Omental fat pad (tissue), 3 donors: ENCODE measurements at regions not wholly inside any gene's neighbourhood (a gene's known extent, or its start where the extent isn't known, plus 50 kb on each side); places are given as distances from the start of the nearest gene placed in this dataset.

Source experiments
- ATAC-seq: fragments of 150-250 bp; one replicate; pipeline ENCODE4 v1.9.1; 2016; ENCODE audit warnings: mild to moderate bottlenecking, moderate library complexity; ENCODE audit not compliant: low FRiP score
- DNase-seq: peaks from one replicate; pipeline ENCODE4 v3.0.0-alpha.2; 2019; ENCODE audit warnings: low spot score
- TF ChIP-seq, protein P1 (sequence below), 3 donors: fragments of 450-650 bp; IDR thresholded peaks; one replicate each; pipeline ENCODE4 v1.5.1; 2016 to 2017; ENCODE audit warnings: antibody characterized with exemption in 3 of 3, mild to moderate bottlenecking in 3 of 3, moderate library complexity in 2 of 3

DNA sequence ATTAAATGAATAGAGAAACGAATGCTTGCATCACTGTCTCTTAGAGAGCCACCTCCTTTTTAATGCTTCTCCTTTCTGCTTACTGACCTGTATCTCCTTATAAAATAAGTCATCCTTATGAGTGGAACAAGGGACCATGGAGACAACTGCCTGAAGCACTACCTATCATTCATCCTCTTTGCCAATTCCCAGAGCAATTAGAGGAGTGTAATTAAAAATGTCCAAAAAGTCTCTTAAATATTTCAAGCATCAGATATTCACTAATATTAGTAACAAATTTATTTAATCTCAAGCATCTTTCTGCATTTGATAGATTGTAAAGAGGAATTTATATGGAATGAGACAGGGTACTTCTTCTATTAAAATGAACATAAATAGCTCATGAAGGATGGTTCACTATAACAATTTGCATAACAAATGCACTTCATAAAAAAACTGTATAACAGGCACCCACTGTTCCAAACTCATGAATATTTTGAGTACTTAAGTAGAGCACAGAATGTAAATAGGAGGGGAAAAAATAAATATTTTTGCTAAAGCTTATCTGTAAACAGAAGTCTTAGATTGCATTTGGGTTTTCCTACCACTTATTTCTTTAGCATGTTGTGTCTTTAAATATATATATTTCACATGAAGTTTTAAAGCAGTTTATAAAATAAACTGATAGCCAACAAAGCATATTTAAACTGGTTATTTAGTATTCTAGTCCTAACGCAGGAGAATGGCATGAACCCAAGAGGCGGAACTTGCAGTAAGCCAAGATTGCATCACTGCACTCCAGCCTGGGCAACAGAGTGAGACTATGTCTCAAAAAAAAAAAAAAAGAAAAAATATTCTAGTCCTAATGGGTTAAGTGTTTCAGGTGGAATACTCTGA is 269.3 kb downstream of the TBL1XR1 start:
- ATAC-seq (no peak), DNase-seq (no peak)
- TF ChIP-seq, protein P1, sequence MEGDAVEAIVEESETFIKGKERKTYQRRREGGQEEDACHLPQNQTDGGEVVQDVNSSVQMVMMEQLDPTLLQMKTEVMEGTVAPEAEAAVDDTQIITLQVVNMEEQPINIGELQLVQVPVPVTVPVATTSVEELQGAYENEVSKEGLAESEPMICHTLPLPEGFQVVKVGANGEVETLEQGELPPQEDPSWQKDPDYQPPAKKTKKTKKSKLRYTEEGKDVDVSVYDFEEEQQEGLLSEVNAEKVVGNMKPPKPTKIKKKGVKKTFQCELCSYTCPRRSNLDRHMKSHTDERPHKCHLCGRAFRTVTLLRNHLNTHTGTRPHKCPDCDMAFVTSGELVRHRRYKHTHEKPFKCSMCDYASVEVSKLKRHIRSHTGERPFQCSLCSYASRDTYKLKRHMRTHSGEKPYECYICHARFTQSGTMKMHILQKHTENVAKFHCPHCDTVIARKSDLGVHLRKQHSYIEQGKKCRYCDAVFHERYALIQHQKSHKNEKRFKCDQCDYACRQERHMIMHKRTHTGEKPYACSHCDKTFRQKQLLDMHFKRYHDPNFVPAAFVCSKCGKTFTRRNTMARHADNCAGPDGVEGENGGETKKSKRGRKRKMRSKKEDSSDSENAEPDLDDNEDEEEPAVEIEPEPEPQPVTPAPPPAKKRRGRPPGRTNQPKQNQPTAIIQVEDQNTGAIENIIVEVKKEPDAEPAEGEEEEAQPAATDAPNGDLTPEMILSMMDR (IDR thresholded peaks at IDR 0.05) = no peak

DNA sequence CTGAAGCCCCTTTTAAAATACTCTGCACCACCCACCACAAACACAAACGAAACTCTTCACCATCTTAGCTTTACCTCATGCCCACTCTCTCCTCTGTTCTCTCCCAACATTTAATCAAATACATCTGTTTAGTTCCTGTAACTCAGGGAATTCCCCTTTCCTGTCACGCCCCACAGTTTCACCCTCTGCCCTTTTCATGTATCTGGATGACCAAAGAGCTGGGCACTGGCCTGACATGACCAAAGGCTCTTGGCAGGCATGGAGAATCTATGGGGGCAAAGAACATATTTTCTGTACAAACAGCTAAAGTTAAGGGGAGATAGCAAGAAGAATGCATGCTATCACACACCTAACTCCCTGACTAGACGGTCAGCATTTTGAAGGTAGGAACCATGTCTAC is 270.0 kb downstream of the TBL1XR1 start:
- ATAC-seq (no peak), DNase-seq (no peak)
- TF ChIP-seq, protein P1 (IDR thresholded peaks at IDR 0.05) = no peak

DNA sequence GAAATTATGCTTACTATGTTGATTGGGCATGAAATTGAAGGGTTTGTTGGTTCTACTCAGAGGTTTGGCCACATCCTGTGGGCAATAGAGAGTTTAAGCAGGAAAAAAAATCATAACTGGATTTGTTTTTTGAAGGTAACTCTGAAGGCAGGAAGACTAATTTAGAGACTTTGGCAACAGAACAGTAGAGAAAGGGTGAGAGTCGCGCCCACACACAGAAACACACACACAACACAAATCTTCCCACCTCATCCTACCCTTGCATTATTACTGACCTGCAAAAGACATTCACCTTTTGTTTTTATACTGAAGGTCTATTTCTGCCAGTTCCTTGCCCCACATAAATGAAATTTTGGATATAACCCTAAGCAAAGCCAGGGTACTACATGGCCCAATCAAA is 270.6 kb downstream of the TBL1XR1 start:
- ATAC-seq (no peak), DNase-seq (no peak)
- TF ChIP-seq, protein P1 (IDR thresholded peaks at IDR 0.05) = no peak

DNA sequence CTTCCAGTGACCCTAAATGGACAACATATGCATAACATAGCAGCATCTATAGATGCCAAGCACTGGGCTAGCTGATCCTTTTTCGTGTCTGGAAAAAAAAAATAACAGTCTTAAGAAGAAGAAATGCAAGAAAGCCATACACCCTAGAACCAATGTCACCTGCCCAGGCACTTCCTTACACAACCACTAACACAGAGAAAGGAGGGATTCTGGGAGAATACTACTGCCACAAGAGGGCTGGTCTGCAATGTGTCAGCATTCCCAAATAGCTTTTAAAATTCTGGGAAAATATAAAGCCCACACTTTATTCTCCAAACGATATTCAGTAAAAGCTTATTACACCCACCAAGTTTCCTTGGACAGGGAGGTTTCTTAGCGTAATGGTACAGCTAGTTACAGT is 271.2 kb downstream of the TBL1XR1 start:
- ATAC-seq (no peak), DNase-seq (no peak)
- TF ChIP-seq, protein P1 (IDR thresholded peaks at IDR 0.05) = no peak

DNA sequence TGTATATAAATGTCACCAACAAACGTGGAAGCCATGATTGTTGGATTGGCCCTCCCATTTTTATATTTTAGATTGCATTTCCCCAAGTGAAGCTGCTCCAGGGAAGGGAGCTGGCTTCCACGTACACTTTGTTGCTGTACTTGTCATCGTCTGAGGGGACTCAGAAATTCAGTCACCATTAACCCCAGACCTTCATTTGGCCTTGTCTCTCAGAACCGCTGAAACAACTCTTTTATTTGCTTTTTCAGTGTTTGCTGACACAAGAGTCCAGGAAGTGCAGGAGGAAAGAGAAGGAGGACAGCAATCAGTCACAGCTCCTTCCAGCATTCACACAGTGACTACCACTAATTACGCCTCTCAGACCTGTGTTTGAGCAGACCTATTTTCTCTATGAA is 276.5 kb downstream of the TBL1XR1 start:
- ATAC-seq (no peak), DNase-seq (no peak)
- TF ChIP-seq, protein P1 (IDR thresholded peaks at IDR 0.05) = no peak

DNA sequence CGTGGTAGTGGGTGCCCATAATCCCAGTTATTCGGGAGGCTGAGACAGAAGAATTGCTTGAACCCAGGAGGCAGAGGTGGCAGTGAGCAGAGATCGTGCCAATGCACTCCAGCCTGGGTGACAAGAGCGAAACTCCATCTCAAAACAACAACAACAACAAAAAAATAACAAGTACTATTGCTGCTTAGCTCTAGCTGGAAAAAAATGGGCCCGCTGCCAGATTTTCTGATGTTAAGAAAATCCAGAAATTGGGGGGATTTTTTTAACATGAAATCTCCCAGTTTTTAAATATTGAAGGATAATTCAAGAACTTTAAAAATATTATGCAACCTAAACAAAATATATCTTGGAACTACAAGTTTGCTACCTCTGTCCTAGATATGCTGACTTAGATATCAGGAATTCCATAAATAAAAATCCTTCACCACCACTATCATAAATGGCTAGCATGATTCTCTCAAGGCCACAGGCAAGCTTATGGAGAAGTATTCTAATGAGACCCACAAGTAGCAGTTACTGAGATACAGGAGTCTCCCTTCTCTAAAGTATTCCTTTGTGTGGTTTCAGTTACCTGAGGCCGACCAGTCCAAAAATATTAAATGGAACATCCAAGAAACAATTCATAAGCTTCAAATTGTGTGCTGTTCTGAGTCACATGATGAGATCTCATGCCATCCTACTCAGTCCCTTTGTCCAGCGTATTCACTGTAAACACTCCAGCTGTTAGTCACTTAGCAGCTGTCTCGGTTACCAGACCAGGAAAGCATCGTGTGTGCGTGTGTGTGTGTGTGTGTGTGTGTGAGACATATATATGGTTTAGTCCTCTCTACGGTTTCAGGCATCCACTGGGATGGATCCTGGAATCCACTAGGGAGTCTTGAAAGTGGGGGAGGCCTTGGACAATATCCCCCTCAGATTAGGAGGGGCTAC is 277.2 kb downstream of the TBL1XR1 start:
- DNase-seq (no peak), ATAC-seq (no peak)
- TF ChIP-seq, protein P1 (IDR thresholded peaks at IDR 0.05) = no peak
